GM19438 (cell line): ENCODE measurements at regions not wholly inside any gene's neighbourhood (a gene's known extent, or its start where the extent isn't known, plus 50 kb on each side); places are given as distances from the start of the nearest gene placed in this dataset.
"Not testable (repeated sequence)": the region's sequence is repeated elsewhere in the genome, so short reads cannot be mapped to it uniquely, and the experiment has no call there.

Experiments used
- ATAC-seq: cut with Tn5 transposase; IDR thresholded peaks from one replicate; pipeline ENCODE4 v1.9.1; 2021; ENCODE audit warnings: low read depth; ENCODE audit not compliant: unreplicated experiment

- no peak for ATAC-seq
These were observed 477.8 kb downstream of the BRD1 start for GRCh38 chr22:49349841-49350381.

- ATAC-seq: no peak
These were observed 478.4 kb downstream of the BRD1 start for GRCh38 chr22:49349181-49349835.

GRCh38 chr22:49348631-49349030 lies 479.0 kb downstream of the BRD1 start:
- ATAC-seq: no peak

GRCh38 chr22:49347376-49347775 lies 480.3 kb downstream of the BRD1 start:
- ATAC-seq: no peak

- no peak for ATAC-seq
These were observed 481.8 kb downstream of the BRD1 start for GRCh38 chr22:49345896-49346295.

GRCh38 chr22:49344656-49345055 lies 483.0 kb downstream of the BRD1 start:
- no peak for ATAC-seq

GRCh38 chr22:49344161-49344560 lies 483.5 kb downstream of the BRD1 start:
- ATAC-seq: no peak

GRCh38 chr22:49340406-49340805 lies 487.3 kb downstream of the BRD1 start:
- ATAC-seq: no peak

- not testable (repeated sequence) for ATAC-seq
These were observed 491.2 kb downstream of the BRD1 start for GRCh38 chr22:49336483-49336882.

GRCh38 chr22:49334976-49335375 lies 492.7 kb downstream of the BRD1 start:
- no peak for ATAC-seq

- no peak for ATAC-seq
These were observed 493.3 kb downstream of the BRD1 start for GRCh38 chr22:49334449-49334789.

GRCh38 chr22:49333206-49333605 lies 494.5 kb downstream of the BRD1 start:
- no peak for ATAC-seq

GRCh38 chr22:49332691-49333090 lies 495.0 kb downstream of the BRD1 start:
- ATAC-seq: no peak

- no peak for ATAC-seq
These were observed 495.8 kb downstream of the BRD1 start for GRCh38 chr22:49331878-49332277.

- ATAC-seq: no peak
These were observed 496.4 kb downstream of the BRD1 start for GRCh38 chr22:49331223-49331815.

GRCh38 chr22:49330421-49331222 lies 497.1 kb downstream of the BRD1 start:
- no peak for ATAC-seq

- ATAC-seq: no peak
These were observed 498.0 kb downstream of the BRD1 start for GRCh38 chr22:49329636-49330035.

- ATAC-seq: no peak
These were observed 498.9 kb downstream of the BRD1 start for GRCh38 chr22:49328630-49329405.

GRCh38 chr22:49328118-49328475 lies 499.6 kb downstream of the BRD1 start:
- no peak for ATAC-seq

GRCh38 chr22:49327411-49328117 lies 500.1 kb downstream of the BRD1 start:
- no peak for ATAC-seq
